SIG-M5 treated with dmso at 0.1 percent for 504 hours (cell line): ENCODE measurements at regions not wholly inside any gene's neighbourhood (a gene's known extent, or its start where the extent isn't known, plus 50 kb on each side); places are given as distances from the start of the nearest gene placed in this dataset.

Experiments
- DNase-seq: peaks from one replicate; lab custom pipeline; 2025; ENCODE audit not compliant: unreplicated experiment; lab: John Stamatoyannopoulos, UW

DNA sequence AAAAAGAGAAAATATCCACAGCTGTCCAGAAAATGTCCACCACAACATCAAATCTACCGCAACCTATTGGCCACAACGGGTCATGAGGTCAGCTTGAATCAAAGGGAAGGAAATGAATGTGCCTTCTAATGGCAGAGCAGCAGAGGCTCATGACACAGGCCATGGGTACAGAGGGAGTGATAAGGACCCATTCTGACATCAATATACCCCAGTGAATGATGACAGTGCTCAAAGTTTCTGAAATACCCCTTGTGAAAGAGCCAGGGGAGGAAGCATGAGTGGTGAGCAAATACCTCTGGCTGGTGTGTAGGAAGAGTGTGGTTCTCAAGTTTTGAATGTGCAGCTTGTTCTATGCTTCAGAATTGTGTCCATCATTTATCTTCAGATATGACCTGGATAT is 348.2 kb downstream of the IRX1 start:
- no peak for DNase-seq

DNA sequence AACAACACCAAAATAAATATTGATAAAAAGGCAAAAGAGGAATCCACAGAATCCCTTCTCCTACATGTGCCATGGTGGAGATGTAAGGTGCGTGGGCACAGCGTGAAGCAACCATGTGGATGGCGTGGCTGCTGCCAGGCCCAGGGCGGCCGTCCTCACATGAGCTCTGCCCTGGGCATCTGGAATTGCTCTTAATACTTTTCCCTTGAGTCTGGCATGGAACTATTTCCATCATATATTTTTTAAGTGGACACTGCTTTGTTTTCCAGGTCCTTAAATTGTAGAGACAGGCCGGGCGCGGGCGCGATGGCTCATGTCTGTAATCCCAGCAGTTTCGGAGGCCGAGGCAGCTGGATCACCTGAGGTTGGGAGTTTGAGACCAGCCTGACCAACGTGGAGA is 349.3 kb downstream of the IRX1 start:
- DNase-seq = no peak

DNA sequence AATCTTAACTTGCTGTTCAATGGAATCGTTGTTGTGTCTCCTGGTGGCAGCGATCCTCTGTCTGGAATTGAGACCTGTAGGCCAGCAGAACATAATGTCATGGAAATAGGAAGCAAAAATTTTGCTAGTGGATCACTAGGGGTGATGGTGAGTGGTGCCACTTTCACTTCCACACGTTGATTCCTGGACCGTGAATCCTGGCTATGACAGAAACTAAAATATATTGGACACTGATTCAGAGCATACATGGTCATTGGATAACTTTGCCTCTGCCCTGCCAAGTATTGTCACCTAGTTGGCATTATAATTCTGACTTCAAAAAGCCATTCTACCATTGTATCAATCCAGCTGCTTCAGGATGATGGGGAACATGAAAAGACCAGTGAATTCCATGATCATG is 353.2 kb downstream of the IRX1 start:
- DNase-seq = no peak

DNA sequence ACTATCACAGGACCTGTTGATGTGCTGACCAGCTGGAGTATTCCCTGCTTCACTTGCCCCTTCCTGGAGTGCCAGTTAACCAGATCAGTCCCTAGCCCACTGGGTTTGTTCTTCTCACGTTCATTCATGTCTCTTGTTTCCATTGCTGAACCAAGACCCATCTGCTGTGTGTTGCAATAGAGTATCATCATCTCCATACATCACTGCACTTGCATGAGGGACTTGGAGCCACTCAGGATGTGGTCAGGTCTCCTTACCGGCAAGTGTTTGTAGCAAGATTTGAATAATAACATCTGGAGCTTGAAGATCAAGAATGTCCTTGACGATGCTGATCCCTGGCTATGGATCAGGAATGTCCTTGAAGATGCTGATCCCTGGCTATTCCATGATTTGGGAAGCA is 358.6 kb downstream of the IRX1 start:
- no peak for DNase-seq

DNA sequence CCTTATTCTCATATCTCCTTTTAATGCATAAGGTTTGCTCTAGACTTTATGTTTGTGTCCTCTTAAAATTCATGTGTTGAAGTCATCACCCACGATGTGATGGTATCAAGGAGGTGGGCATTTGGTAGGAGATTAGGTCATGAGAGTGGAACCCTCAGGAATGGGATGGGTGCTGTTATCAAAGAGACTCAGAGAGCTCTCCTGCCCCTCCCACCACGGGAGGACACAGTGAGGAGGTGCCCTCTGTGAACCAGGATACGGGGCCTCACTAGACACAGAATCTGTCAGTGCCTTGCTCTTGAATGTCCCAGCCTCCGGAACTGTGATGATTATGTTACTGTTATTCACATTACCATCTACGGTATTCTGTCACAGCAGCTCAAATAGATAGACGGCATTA is 359.0 kb downstream of the IRX1 start:
- no peak for DNase-seq

DNA sequence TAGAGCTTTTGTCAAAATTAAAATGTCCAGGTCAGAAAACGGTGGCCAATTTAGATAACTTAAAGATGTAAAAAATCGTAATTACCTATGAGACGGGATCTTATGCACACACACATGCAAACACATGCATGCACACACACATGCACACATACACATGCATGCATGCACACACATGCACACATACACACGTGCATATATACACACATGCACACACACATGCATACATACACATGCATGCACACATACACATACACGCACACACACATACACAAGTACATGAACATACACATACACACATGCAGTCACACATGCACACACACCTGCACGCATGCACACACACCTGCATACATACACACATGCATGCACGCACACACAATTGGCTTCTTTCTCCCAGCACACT is 362.0 kb downstream of the IRX1 start:
- DNase-seq = no peak

DNA sequence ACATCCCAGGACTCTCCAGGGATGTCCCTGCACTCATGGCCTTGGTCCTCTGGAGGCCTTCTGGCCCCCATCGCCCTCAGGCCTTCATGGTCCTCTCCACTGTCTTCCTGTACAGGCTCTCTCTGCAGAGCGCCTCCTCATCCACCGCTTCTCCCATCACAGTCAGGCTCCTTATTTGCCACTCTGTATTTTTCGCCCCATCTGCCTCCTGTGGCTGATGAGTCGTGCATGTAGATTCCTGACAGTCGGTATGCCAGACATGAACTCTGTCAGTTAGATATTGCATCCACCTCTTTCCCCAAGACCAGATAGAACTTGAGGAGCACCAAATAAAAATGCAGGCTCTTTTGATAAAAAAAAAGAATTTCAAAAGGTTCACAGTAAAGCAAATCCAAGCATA is 362.8 kb downstream of the IRX1 start:
- no peak for DNase-seq

DNA sequence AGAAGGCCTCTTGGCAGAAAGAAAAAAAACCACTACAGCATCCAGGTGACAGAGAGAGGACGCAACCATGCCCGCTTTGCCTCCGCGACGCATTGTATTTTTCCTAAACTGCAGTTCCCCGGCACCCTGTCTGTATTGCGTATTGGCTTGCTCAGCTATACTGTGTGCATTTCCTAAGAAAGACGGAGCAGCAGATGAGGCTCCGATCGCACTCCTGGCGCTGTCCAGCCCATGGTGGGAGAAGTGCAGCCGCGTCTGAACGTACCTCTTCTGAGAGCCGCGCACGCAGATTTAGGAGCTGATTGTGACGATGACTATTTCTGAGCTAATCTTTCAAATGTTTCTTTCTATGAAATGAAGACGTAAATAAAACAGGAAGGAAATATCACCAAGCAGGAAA is 366.5 kb downstream of the IRX1 start:
- no peak for DNase-seq

DNA sequence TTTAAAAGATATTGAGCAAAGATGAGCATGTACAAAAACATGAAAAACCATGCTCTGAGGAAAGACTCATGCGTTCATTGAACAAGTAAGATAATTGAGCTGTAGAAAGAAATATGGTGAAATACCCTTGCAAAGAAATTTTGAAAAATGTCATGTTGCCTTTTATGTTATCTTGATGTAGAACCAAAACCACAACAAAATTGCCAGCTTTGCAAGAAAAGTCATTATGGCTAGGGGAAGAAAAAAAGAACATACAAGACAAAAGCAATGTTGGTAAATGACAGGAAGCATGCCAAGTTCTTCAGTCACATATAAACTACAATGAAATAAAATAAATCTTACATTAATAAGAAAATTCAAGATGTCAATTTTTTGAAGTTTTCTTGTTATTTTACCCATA is 368.0 kb downstream of the IRX1 start:
- DNase-seq = no peak

DNA sequence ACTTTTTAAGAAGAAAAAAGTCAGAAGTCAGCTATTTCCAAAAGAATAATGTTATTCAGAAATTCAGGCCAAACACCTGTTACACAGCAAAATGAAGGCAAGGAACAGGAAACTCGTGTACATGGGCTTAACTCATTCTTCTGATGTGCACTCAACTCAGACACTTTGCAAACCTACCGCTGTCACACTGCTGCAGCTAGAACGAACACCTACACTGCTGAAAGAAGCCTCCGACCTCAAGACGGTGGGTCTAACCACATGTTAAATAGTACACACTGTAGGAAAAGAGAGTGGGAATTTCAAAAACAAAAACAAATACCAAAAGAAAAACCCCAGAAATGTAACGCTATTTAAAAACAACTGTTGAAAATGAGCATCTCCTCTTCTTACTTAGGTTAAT is 384.5 kb downstream of the IRX1 start:
- no peak for DNase-seq

DNA sequence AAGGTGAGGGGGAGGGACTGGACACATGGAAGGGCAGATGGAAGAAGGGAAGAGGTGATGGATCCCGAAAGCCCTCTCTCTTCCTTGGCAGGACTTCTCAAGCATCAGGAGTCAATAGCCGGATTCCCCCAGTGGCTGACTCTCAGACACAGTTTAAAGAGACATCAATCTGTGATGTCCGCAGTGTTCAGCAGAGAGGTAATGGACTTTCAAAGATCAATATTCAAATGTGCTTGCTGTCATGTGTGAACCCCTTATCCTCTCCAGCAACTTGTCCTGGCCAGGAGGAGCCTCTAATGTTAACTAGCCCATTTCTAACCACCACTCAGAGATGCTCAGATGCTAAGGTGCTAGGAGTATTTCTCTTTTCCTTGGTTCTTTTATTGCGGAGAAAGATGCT is 392.2 kb downstream of the IRX1 start:
- no peak for DNase-seq

DNA sequence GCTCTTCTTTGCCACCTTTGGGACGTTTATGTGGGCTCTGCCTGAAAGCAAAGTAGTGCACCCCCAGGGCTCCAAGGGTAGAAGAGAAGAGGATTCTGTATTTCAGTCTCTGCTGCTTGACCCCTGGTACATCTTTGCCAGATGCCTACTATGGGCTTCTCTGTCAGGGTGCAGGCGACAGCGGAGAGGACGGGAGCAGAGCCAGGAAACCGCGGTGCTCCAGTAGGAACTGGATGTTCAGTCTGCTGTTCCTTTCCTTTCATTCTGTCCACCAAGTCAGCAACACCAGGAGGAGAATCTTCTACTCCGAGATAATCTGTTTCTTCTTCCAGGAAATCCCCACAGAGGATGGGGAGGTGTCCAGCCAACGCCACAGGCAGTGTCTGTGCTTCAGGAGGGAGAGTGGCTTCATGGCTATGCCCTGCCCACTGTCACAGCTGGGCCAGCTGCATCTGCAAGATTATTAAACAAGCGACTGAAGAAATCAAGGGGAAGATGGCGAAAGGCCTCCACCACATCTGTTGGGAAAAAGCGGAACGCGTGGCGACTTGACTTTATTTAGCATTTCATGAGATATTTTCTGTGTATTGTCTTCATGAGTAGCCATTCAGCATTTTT is 398.3 kb downstream of the IRX1 start:
- DNase-seq = no peak

DNA sequence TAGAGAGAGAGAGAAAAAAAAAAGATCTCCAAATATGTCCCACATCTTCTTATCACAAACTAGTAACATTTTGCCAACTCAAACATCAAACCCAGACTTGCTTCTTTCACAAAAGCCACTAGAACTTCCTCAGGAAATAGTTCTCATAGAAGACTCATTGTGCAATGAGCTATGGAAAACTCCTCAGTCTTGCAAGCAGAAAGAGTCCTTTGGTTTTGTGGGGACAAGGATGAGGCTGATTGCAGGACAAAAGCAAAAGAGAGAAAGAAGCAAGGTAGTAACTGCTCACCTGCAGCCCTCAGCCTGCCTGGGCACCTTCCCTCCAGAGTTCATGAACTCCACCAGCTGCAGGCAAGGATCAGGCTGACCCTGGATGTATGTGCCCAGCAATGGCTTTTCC is 399.0 kb downstream of the IRX1 start:
- no peak for DNase-seq

DNA sequence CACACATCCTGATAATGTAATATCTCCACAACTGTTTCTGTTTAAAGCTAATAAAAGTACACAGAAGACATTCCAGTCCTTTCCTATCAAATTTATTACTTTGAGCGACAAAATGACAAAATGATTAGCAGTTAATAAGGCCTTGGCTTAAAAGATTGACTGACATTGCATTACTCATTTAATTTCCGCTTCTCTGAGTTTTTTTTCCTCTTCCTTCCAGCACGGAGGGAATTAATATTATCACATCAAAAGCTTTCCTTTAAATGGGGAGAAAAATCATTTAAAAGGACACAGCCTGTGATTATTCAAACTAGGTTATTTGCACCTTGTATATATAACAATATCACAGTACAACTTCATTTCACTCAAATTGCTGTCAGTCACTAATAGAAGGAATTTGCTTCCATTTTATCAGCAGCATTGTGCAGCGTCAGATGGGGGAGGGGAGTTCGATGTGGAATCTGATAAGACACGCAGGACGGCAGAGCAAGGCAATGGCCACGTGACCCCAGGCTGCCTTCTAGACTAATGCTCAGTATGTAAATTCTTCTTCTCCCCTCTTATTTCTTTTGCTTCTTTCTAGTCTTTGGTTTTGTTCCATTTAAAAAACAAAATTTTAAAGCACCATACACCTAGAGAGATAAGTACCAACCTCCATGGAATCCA is 400.5 kb downstream of the IRX1 start:
- no peak for DNase-seq

DNA sequence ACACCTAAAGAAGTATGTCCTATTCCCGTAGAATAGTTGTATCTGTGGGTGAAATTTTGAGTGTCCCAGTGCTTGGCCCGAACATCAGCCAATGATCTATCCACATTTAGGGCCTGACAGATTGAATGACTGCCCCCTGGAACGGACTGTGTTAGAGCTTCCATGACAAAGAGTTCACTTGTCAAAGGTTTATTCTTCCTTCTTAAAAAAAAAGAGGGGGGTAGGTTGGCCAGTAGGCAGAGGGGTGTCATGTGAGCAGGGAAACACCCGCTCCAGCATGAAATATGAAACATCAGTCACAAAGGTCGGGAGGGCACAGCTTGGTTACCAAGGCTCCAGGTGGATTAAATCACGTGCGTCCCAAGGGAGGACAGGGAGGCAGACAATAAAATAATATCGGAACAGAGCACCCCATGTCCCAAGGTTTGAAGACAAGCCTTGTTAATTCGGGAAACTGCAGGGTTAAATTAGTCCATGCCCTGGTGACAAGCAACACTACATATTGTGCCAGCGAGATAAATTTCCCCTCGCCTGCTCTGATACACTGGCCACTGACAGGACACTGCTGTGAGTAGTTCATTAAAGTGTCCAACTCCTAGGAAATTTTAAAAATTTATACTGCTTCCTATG is 401.2 kb downstream of the IRX1 start:
- DNase-seq = no peak

DNA sequence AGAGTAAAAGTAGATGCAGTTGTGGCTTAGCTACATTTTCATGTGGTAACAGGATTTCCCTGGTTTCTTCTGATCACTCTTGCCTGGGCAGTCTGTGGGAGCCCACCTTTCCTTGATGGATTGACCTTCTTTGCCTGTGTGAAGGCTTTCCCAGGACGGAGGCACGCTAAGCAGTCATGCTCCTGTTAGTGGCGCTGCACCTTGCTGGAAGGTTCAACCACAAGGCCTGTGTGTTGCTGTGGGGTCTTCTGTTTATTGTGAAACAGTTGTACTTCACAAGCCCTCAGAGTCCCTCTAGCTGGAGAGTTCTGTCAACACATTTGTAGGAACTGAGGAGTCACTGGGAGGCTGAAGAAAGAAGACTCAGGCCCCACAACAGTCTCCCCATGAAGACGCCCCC is 402.0 kb downstream of the IRX1 start:
- no peak for DNase-seq

DNA sequence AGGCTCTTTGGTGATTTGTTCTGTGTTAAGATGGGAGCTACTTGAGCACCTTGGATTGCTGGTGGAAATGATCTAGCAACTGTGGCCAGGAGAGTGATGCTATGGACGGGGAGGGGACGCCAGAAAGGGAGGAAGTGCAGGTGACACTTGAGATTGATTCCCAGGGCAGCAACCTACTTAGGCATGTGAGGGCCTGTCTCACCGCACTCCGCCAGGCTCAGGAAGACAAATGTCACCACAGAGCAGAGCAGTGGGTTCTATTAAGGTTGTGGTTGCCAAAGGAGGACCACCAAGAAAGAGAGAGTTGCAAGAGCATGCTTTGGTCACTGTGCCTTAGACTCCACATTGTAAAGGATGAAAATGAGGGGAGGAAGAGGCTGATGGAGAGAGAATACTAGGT is 404.3 kb downstream of the IRX1 start:
- DNase-seq = no peak

DNA sequence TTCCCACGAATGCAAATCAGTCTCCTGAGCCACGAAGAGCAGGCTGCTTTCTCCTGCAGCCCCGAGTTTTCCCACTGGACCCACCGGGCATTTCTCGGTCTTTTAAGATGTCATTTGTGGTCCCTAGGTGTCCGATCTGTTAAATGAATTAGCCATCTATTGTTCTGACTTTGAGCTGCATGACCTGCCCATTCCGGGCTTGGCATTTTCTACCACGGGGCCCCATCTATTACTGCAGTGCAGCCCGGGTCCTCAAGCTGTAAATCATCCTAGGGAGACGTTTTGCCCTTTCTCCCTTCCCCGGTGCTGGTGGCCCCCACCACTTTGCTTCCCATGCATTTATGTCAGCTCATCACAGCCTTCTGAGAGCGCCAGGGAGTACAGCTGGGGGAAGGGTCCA is 405.4 kb downstream of the IRX1 start:
- DNase-seq = no peak

DNA sequence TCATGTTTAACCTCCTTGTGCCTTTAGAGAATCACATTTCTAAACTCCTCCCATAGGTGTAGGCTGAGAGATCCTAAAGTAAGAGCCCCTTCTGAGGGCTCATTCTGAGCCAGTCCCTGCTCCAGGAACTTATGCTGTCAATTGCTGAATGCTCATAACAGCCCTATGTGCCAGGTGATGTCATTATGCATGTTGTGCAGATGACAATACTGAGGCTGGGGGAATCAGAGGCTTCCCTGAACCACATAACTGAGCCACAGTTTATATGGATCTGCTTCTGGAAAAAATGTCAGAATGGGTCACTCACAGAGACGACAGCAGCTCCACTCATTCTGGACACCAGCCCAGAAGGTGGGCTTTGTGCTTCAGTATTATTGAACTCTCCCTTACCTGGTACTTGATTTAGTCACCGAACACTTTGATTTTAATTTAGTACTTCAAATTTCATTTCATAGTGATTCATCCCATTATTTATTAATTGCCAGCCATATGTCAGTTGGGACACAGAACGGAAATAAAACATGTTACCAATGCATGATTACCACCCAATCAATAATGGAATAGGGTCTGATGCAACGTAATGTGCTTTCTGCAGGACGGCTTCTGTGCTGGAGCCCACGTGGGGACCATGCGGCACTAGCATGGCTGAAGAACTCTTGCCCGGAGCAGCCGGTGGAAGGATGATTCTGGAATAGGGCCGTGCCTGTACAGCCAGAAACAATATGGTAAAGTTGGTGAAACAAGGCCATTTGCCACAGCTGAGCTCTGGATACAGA is 406.3 kb downstream of the IRX1 start:
- DNase-seq = no peak

DNA sequence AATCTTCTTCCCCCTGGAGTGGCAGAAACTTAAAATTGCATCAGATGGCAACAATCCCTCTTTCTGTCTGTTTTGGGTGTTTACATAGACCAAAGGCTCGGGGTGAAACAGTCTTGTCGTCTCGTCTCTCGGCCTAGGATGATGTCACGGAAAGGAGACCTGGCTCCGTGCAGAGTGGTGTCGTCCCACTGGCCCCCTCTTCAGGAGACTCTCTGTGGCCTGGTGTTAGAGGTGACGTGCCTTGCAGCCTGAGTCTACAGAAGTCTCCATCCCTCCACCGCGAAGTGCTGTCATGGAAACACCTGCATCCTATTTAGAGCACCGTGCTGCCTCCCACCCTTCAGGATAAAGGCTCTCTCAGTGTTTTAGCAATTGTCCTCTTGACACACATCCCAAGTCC is 409.7 kb downstream of the IRX1 start:
- DNase-seq = no peak

DNA sequence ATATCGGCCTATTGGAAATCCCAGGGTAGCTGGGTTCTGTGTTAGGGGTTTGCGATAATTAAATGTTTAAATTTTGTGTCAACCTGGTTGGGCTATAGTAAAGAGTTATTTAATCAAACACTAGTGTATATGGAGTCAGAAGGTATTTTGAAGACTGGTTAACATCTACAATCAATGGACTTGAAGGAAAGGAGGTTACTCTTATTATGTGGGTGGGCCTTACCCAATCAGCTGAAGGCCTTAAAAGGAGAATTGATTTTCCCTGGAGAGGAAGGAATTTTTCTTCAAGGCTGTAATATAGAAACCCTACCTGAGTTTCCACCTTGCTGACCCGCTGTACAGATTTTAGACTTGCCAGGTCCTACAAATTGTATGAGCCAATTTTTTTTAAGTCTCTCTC is 411.4 kb downstream of the IRX1 start:
- no peak for DNase-seq

DNA sequence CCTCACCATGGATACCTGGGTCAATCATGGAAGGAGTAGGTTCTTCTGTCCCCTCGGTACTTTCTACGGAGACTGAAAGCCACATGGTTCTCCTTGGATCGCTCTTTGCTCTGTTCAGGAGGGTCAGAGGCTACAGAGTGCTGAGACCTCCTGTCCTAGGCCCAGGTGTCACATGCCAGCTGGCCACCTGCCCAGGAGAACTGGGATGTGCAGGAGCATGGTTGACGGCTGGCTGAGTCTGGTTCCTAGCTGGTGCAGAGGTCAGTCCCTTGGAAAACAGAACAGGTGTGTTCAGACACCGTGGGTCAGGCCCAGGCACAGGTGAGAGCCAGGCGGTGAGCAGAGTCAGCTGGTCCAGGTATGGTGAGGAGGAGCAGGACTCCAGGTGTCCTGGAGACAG is 416.3 kb downstream of the IRX1 start:
- no peak for DNase-seq
